GM20000 (cell line): ENCODE measurements at regions not wholly inside any gene's neighbourhood (a gene's known extent, or its start where the extent isn't known, plus 50 kb on each side); places are given as distances from the start of the nearest gene placed in this dataset.

ENCODE experiments used
- DNase-seq: peaks from one replicate; pipeline ENCODE4 v3.0.0; 2012; ENCODE audit warnings: low spot score
- TF ChIP-seq, protein P1 (sequence below): IDR thresholded peaks from 2 replicates; pipeline ENCODE4 v1.5.1; 2012; ENCODE audit warnings: mild to moderate bottlenecking, control low read depth; ENCODE audit errors: extremely low read depth, missing control alignments

- DNase-seq, result no peak
- TF ChIP-seq, protein P1, sequence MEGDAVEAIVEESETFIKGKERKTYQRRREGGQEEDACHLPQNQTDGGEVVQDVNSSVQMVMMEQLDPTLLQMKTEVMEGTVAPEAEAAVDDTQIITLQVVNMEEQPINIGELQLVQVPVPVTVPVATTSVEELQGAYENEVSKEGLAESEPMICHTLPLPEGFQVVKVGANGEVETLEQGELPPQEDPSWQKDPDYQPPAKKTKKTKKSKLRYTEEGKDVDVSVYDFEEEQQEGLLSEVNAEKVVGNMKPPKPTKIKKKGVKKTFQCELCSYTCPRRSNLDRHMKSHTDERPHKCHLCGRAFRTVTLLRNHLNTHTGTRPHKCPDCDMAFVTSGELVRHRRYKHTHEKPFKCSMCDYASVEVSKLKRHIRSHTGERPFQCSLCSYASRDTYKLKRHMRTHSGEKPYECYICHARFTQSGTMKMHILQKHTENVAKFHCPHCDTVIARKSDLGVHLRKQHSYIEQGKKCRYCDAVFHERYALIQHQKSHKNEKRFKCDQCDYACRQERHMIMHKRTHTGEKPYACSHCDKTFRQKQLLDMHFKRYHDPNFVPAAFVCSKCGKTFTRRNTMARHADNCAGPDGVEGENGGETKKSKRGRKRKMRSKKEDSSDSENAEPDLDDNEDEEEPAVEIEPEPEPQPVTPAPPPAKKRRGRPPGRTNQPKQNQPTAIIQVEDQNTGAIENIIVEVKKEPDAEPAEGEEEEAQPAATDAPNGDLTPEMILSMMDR, result no peak
Measured at GRCh38 chr6:74334722-74335121, 638.7 kb downstream of the CD109 start.

DNA sequence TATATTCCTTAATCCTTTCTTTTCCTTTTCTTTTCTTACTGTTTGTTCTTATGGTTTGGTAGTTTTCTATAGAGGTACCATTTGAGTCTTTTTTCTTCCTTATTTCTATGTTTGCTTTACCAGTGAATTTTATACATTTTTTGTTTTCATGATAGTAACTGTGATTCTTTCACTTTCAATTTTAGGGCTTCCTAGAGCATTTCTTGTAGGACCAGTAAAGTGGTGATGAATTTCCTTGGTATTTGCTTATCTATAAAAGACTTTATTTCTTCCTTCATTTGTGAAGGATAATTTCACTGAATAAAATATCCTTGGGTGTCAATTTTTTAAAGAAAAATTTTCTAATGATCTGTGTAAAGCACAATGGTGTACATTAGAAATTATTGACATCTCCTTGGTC lies 637.4 kb downstream of the CD109 start:
- TF ChIP-seq, protein P1, result no peak
- no peak for DNase-seq

DNA sequence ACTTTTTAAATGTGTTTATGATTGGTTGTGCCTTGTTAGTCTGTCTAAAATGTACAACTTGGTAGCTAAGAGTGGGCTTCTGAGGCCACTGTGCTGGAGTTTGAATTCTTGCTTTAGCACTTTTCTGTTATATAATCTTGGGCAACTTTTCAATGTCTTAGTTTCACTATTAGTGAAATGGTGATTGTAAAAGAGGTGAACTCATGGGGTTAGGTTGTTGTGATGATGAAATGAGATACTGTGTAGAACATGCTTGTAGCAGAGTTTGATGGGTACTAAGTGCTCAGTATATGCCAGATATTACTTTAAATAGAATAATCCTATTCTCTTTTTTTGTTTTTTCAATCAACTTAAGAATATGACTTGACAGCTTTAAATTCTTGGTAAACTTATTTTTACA lies 624.7 kb downstream of the CD109 start:
- no peak for DNase-seq
- TF ChIP-seq, protein P1, result no peak

DNA sequence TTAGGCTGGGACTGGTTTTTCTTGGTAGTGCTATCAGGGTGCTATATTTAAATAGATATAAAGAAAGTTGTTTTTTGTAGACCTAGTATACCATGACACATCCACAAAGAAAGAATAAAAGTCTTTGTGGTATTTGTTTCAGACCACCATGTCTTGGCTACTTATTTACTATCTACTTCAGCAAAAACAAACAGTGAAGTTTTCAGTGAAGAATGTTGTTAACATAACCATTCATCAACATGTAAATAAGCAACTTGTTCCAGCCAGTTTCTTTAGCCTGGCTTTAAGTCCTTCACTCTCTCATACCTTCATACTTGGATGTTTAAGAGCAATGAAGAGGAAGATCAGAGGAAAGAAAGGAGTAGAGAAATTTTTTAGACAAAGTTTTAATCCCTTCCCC lies 624.1 kb downstream of the CD109 start:
- no peak for DNase-seq
- TF ChIP-seq, protein P1, result no peak

DNA sequence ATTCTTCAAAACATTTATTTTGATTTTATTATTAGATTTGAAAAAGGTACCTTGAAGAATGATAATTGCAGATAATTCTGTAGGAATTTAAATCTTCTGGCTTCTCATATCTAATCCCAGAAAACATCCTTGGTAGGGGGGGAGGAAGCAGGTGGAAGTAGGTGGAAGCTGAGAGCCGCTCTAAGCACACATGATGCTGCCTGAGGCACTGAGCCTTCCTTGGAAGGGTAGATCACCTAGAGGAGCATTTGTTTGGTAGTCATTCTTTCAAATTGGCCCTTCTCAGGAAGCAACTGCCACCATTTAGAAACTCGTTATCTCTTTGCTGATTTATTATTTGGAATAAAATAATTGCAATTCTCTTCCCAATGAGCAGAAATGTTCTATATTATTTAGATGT lies 623.3 kb downstream of the CD109 start:
- TF ChIP-seq, protein P1, result no peak

GRCh38 chr6:74318738-74319137 lies 622.7 kb downstream of the CD109 start:
- DNase-seq, result no peak
- TF ChIP-seq, protein P1, result no peak

More for the DNA sequence above, 623.3 kb downstream of the CD109 start:
- DNase-seq, result no peak

DNA sequence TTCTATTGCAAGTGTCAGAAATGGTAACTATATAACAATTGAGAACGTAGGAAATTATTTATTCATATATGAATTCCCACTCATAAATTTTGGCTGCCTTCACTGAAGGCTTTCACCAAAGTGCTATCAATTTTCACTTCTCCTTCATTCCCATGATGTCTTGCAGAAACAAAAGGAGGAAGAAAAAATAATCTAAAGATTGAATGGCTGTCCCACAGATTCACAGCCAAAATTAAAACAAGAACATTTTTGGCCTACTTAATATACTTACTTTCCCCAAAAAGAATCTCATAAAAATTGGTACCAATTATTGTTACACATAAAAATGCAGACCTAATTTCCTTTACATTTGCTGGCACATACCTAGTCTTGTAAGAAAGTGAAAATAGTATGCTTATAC lies 616.1 kb downstream of the CD109 start:
- no peak for DNase-seq
- TF ChIP-seq, protein P1, result no peak
